NCI-H748 treated with DMSO at 0.1 percent for 48 hours (cell line): ENCODE measurements at regions not wholly inside any gene's neighbourhood (a gene's known extent, or its start where the extent isn't known, plus 50 kb on each side); places are given as distances from the start of the nearest gene placed in this dataset.

Experiments
- DNase-seq: peaks from one replicate; lab custom pipeline; 2025; lab: John Stamatoyannopoulos, UW

- no peak for DNase-seq
These were observed 88.8 kb upstream of the PRR5 start for GRCh38 chr22:44613196-44613595.

- DNase-seq = no peak
These were observed 90.0 kb upstream of the PRR5 start for GRCh38 chr22:44611880-44612496.

GRCh38 chr22:44610071-44610470 lies 91.9 kb upstream of the PRR5 start:
- DNase-seq = no peak

GRCh38 chr22:44609400-44609988 lies 92.5 kb upstream of the PRR5 start:
- no peak for DNase-seq

GRCh38 chr22:44608597-44609399 lies 93.2 kb upstream of the PRR5 start:
- DNase-seq = no peak

- DNase-seq = no peak
These were observed 95.9 kb upstream of the PRR5 start for GRCh38 chr22:44606126-44606525.

- DNase-seq = no peak
These were observed 96.5 kb upstream of the PRR5 start for GRCh38 chr22:44605486-44605885.

- no peak for DNase-seq
These were observed 97.0 kb upstream of the PRR5 start for GRCh38 chr22:44604991-44605390.

GRCh38 chr22:44604455-44604854 lies 97.5 kb upstream of the PRR5 start:
- DNase-seq = no peak

GRCh38 chr22:44603767-44604166 lies 98.2 kb upstream of the PRR5 start:
- DNase-seq = no peak

GRCh38 chr22:44601725-44602124 lies 100.3 kb upstream of the PRR5 start:
- no peak for DNase-seq

GRCh38 chr22:44601189-44601588 lies 100.8 kb upstream of the PRR5 start:
- DNase-seq = no peak

GRCh38 chr22:44600207-44600785 lies 101.7 kb upstream of the PRR5 start:
- DNase-seq = no peak

- DNase-seq = no peak
These were observed 101.6 kb upstream of the RTL6 start for GRCh38 chr22:44599500-44600140.

GRCh38 chr22:44599084-44599483 lies 101.1 kb upstream of the RTL6 start:
- DNase-seq = no peak

GRCh38 chr22:44597616-44598015 lies 99.6 kb upstream of the RTL6 start:
- peak; percentile 90 for DNase-seq

GRCh38 chr22:44596396-44597125 lies 98.5 kb upstream of the RTL6 start:
- no peak for DNase-seq

- DNase-seq = no peak
These were observed 97.9 kb upstream of the RTL6 start for GRCh38 chr22:44595841-44596341.

- no peak for DNase-seq
These were observed 96.9 kb upstream of the RTL6 start for GRCh38 chr22:44594951-44595350.

GRCh38 chr22:44592824-44593148 lies 94.8 kb upstream of the RTL6 start:
- no peak for DNase-seq

GRCh38 chr22:44592126-44592823 lies 94.2 kb upstream of the RTL6 start:
- no peak for DNase-seq
